Kidney tubule cell (primary cell): ENCODE measurements at regions not wholly inside any gene's neighbourhood (a gene's known extent, or its start where the extent isn't known, plus 50 kb on each side); places are given as distances from the start of the nearest gene placed in this dataset.
A peak's percentile ranks its signal among the peaks of the same experiment; 100 is the strongest.
"Not testable (repeated sequence)": the region's sequence is repeated elsewhere in the genome, so short reads cannot be mapped to it uniquely, and the experiment has no call there.

ENCODE experiments used
- DNase-seq: peaks from one replicate; pipeline ENCODE4 v3.0.0-alpha.2; 2018; ENCODE audit warnings: low spot score

DNA sequence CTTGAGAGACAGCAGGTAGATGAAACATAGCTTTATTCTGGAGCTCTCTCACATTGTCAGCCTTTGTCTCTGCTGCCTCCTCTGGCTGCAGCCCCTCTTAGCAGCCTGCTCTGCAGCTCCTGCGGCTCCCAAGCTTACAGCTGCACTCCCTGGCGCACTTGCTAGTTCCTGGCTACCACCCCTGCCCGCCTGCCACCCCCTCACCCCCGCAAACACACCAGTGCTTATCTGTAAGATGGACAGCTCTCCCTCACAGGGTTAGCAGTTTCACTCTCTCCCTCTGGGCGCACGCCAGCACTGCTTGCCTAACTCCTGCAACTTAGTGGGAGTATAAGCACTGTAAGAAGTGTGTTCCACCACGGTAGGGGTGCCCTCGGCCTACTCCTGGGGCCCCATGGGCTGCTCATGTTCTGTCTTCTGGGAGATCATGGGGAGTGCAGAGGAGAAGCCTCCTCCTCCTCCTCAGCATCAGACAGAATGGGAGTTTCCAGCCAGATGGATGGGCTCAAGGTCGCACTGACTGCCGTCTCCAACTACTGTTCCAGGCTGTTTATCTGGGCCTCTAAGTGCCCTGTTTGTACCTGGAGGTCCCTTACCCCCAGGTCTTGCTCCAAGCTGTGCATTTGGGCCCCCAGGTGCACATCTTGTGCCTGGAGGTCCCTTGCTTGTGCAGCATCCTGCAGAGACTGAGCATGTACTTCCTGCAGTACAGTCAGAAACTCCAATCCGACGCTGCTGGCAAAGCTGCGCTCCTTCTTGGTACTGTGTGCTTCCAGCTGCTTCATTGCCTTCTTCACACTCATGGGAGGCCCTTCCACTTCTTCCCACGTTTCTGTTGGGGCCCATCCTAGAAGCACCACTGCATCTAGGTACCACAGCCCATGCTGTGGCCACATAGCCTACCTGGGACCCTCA lies 1388.1 kb downstream of the AMY1C start:
- DNase-seq = peak; percentile 1

DNA sequence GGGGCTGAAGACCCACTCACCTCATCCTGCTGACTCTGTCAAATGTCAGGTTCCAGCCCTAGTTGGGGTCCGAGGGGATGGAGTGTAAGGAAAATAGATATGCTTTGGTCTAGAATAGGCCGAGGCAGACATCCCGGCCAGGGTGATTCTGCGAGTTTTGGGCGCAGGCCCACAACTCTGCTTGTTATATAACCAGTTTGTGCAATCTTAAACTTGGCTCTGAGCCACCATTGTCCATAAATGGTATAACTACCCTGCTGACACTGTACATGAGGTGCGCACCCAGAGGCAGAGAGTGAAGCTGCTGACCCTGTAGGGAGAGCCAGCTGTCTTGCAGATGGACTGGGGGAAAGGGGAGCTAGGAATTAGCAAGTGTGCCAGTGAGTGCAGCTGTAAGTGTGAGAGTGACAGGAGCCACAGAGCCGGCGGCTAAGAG lies 1388.8 kb downstream of the AMY1C start:
- no peak for DNase-seq

GRCh38 chr1:105172788-105173187 lies 1423.1 kb downstream of the AMY1C start:
- DNase-seq = no peak

GRCh38 chr1:105180789-105181188 lies 1431.1 kb downstream of the AMY1C start:
- DNase-seq = no peak

DNA sequence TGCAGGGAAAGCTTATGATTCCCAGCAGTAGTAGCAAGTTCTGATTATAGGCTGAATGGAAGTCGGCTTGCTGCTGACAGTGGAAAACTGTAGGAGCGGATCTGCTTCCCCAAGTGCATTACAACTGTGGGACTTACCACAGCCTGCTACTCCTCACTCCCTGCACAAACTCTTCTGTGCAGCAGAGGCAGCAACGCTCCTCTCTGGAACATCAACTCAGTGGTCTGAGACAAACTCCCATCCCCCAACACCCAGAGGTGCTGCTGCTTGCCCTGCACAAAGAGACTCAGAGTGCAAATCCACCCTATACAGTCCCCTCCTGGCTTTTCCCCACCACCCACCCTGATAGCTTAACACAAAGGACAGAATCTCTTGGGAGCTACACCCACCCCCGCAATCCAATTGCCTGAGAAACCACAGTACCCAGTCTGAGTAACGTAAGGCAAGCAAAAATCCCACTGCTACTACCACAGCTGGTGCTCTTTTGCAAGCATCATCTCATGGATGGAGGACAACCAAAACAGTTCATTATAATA lies 1455.2 kb downstream of the AMY1C start:
- no peak for DNase-seq

DNA sequence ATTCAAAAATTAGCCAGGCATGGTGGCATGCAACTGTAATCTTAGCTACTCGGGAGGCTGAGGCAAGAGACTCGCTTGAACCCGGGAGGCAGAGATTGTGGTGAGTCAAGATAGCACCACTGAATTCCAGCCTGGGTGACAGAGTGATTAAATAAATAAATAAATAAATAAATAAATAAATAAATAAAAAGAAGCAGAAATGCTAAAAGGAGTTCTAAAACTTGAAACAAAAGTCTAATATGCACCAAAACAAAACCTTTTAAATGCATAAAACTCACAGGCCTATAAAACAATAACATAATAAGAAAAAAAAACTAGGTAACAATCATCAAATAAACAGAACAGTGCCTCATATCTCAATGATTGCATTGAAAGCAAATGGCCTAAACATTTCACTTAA lies 1458.9 kb downstream of the AMY1C start:
- DNase-seq = no peak

DNA sequence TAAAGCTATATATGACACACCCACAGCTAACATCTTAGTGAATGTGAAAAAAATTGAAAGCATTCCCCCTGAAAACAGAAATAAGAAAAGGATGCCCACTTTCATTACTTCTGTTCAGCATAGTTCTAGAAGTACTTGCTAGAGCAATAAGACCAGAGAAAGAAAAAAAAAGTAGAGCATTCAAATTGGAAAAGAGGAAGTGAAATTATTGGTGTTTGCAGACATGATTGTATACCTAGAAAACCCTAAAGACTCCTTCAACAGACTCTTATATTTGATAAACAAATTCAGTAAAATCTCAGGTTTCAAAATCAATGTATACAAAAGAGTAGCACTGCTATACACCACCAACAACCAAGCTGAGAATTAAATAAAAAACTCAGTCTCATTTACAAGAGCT lies 1461.0 kb downstream of the AMY1C start:
- DNase-seq = no peak

DNA sequence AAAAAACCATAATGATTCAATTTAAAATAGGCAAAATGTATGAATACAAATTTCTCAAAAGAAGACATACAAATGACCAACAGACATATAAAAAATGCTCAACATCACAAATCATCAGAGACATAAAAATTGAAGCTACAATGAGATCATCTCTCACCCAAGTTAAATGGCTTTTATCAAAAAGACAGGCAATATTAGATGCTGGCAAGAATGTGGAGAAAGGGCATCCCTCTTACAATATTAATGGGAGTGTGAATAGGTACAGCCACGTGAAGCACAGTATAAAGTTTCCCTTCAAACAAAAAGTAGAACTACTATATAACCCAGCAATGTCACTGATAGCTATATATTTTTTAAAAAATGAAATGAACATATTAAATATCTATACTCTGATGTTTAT lies 1481.7 kb downstream of the AMY1C start:
- DNase-seq = no peak

- no peak for DNase-seq
Measured at GRCh38 chr1:105243411-105243810, 1493.7 kb downstream of the AMY1C start.

DNA sequence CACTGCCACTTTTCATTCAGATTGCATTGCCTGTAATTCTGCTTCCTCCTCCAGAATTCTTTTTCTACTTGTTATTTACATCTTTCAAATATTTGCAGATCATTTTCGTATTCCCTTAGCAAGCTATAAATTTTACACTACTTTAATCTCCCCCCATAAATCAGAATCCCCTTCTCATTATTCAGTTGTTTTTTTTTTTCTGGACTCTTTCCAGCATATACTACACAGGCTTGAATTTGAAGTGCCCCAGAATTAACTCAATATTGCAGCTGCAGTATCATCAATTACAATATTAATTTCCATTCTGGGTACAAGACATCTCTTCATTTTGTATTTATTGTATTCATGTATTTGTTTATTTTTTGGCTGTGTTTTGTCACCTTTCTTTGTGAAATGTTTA lies 1494.3 kb downstream of the AMY1C start:
- DNase-seq = no peak

GRCh38 chr1:105254906-105255305 lies 1505.2 kb downstream of the AMY1C start:
- DNase-seq = no peak

- DNase-seq = no peak
Measured at GRCh38 chr1:105260001-105260400, 1510.3 kb downstream of the AMY1C start.

DNA sequence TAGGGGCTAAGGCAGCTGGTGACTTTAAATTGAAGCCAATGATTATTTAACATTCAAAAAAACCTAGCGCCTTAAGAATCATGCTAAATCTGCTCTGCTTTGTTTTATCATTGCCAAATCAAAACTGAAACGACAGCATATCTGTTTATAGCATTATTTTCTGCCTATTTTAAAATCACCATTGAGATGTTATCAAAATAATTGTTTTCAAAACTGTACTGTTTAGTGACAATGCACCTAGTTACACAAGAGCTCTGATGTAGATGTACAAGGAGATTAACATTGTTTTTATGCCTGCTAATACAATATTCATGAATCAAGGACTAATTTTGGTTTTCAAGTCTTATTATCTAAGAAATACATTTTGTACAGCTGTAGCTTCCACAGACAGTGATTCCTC lies 1521.3 kb downstream of the AMY1C start:
- no peak for DNase-seq

GRCh38 chr1:105272376-105272775 lies 1522.7 kb downstream of the AMY1C start:
- DNase-seq = not testable (repeated sequence)

DNA sequence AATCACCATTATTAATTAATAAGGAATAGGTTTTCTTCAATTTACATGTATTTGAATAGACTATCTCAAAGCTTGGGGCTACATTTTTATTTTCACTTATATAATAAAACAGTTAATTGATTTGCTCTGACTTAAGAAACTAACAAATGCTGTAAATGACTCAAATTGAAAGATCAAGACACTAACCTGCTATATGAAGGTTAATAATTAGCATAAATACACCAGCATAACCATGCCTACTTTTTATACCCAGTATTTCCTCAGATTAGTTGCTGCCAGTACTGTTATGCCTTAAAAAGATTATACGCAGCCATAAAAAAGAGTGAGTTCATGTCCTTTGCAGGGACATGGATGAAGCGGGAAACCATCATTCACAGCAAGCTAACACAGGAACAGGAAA lies 1545.1 kb downstream of the AMY1C start:
- DNase-seq = no peak

DNA sequence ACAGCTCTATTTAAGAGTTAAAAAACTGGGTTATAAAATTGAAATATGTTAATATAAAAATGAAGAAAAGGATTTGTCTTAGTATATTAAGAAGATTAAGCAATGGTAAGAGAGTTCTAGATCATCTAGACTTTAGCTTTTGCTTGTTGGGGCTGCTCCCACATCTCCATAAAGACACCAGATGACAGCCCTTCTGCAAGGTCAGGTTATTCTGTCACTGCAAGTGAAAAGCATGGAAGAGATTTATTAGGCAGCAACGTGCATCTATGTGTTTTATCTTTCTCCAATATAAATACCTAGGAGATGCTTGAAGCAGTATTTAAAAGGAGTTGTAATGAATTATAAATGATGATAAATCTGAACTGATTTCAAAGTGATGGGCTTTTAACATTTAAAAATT lies 1560.4 kb downstream of the AMY1C start:
- no peak for DNase-seq

- no peak for DNase-seq
Measured at GRCh38 chr1:105317976-105318375, 1568.3 kb downstream of the AMY1C start.

DNA sequence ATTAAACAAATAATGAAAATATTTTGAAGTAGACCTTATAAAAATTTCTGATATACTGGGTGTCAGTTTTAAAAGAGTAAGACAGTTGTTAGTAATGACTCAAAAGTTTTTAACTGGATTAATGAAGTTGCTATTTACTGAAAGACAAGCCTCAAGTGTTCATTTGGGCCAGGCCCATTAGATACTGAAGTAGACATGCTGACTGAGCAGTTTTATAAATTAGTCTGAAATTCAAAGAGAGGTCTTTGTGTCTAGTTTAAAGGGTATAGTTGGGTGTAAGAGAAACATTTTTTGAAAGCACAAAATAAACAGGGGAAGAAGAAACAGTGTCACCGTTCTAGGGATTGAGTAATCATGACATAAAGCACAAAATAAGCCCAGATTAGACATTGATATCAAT lies 1577.2 kb downstream of the AMY1C start:
- DNase-seq = no peak

DNA sequence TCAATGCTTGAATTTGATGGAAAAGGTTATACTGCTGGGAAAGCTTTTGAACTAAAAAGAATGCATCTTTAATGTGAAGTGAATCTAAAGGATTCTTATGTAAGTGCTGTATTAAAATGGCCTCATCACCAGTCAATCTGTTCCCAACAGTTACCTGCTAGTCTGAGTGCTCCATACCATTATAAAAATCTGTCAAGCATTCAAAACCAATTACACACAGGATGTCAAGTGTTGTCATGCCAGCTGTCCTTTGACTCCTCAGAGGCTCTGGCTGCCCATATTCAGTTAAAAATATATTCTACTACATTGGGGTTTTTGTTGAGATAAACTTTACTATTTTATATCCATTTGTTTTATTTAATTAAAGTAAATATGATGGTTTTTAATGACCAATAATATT lies 1587.7 kb downstream of the AMY1C start:
- DNase-seq = no peak

DNA sequence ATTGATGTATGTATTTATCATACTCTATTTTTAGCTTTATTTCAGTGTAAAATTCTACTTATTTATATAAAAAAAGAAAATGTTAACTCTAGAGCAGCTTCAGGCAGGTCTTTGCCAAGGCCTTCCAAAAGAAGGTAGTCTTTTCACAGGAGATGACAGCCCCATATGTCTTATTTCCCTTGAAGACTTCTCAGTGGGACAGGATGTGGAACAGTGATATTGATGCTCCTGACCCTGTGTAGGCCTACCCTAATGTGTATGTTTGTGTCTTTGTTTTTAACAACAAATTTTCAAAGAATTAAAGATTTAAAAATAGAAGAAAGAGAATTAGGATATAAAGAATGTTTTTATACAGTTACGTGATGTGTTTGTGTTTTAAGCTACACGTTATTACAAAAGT lies 1593.6 kb downstream of the AMY1C start:
- no peak for DNase-seq

DNA sequence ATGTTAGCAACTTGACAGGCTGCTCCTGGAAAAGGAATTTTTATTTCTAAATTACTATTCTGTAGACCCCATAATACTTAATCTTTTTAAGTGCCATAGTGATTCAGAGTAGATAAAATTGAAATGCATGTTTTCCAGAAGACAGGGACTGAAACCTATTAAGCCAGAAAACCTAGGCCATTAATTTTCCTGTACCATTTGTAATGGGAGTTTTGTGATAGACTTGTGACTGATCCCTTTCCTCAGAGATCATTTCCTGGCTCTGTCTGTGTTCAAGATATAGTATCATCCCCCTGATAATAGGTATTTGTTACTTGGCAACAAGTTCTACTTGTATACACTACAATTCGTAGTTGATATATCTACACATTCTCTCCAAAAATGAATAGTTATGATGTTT lies 1609.8 kb downstream of the AMY1C start:
- no peak for DNase-seq

DNA sequence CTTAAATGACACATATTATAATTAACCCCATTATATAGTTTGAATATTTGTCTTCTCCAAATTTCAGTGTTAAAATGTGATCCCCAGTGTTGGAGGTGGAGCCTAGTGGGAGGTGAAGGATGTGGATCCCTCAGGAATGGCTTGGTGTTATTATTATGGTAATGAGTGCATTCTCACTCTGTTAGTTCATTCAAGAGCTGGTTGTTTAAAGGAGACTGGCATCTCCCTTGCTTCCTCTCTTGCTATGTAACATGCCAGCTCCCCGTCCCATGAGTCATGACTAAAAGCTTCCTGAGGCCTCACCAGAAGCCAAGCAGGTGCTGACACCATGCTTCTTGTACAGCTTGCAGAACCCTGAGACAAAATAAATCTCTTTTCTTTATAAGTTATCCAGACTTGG lies 1612.7 kb downstream of the AMY1C start:
- DNase-seq = no peak

DNA sequence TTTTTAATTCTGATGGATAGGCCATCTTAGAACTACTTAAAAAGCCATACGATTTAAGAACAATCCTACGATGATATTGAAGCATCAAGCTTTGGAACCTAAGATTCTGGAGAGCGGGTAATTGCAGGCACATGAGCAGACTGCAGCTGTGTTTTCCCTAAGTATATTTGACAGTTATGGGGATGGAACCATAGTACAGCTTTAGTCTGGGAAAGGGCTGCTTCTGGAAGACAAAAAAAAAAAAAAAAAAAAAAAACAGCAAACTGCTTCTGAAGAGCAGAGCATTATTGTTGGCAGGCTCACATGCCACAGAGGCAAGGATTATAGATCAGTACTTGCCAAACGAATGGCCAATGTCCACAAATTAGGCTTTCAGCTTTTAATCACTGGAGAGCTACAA lies 1618.7 kb downstream of the AMY1C start:
- DNase-seq = no peak

GRCh38 chr1:105373681-105374080 lies 1624.0 kb downstream of the AMY1C start:
- DNase-seq = no peak
